ENCODE measurements at regions not wholly inside any gene's neighbourhood (a gene's known extent, or its start where the extent isn't known, plus 50 kb on each side); places are given as distances from the start of the nearest gene placed in this dataset.

GRCh38 chr16:85483424-85483823 lies 129.7 kb upstream of the GSE1 start:
- Mint-ChIP-seq H3K27ac (no peak overlapping the region), H3K4me1 (peaks cover 3% of the 10 kb centered on the region), H3K36me3 (ENCODE audit: low read depth) (no peaks in the 10 kb centered on the region), H3K27me3 (ENCODE audit: insufficient read depth) (no peaks in the 10 kb centered on the region), H3K4me3 (no peak overlapping the region), H3K9me3 (no peaks in the 10 kb centered on the region)
- Histone ChIP-seq H3K4me1 (ENCODE audit: control insufficient read depth, insufficient read depth, low read length) (no peaks in the 10 kb centered on the region), H3K27me3 (ENCODE audit: control insufficient read depth, insufficient read depth, low read length, poor library complexity, severe bottlenecking) (no peaks in the 10 kb centered on the region), H3K9me3 (ENCODE audit: control insufficient read depth, low read length) (no peaks in the 10 kb centered on the region), H3K4me3 (ENCODE audit: low read length) (no peak overlapping the region), H3K36me3 (ENCODE audit: control insufficient read depth, insufficient read depth, low read length) (no peaks in the 10 kb centered on the region), H3K27ac (ENCODE audit: low read depth, low read length) (no peak overlapping the region), H3K9ac (ENCODE audit: extremely low read depth, low read length, poor library complexity, severe bottlenecking) (no peak overlapping the region)
- no peak for DNase-seq
- no peak for TF ChIP-seq CTCF (conservative IDR thresholded peaks at IDR 0.05)
- WGBS, 2 experiments (ENCODE audit: insufficient coverage in 1 of 2, insufficient read length in 1 of 2) = 85 to 90% methylated on average over 13 to 19 of the region's 19 CpGs

DNA sequence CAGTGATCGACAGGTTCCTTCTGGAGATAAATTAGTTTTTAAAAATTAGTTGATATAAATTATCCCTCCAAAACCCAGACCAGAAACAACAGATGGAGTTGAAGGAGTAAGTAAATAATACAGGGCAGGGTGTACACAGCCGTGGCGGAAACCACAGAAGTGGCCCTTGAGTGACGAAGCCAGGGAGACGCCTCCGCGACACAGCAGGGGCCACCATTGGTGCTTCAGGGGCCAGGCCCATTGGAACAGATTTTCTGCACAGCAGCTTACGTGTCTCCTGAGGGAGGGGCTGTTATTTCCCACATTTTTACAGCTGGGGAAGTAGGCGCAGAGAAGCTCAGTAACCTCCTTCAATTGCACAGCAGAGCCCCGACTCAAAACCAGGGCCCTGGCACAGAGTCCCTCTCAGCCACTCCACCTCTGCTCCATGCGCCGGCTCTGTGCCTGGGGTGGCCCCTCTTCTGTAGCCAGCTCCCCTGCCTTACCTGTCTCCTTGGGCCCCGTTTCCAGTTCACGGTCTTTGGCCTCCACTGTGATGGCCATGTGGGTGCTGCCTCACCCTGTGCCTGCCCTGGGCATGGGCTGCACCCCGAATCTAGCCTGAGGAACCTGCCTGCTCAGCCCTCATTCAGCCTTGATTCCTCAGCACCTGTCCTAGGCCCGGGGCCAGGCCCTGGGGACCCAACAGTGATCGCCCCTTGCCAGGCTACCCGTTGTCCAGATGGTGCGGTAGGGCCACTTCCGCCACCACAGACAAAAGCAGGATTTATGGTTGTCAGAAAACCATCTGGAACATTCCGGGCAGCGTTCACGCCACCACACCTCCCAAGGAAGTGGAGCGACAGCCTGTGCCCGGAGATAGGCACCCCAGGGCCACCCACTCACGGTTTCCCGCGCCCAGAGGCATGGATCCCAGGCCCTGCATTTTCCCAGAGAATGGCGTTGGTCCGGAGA lies 128.5 kb upstream of the GSE1 start:
- Histone ChIP-seq H3K9me3 (ENCODE audit: control insufficient read depth, low read length) (no peaks in the 10 kb centered on the region), H3K36me3 (ENCODE audit: control insufficient read depth, insufficient read depth, low read length) (no peaks in the 10 kb centered on the region), H3K27me3 (ENCODE audit: control insufficient read depth, insufficient read depth, low read length, poor library complexity, severe bottlenecking) (no peaks in the 10 kb centered on the region), H3K4me1 (ENCODE audit: control insufficient read depth, insufficient read depth, low read length) (no peaks in the 10 kb centered on the region), H3K9ac (ENCODE audit: extremely low read depth, low read length, poor library complexity, severe bottlenecking) (no peak overlapping the region), H3K27ac (ENCODE audit: low read depth, low read length) (no peak overlapping the region), H3K4me3 (ENCODE audit: low read length) (no peak overlapping the region)
- no peak for TF ChIP-seq CTCF (conservative IDR thresholded peaks at IDR 0.05)
- Mint-ChIP-seq H3K36me3 (ENCODE audit: low read depth) (no peaks in the 10 kb centered on the region), H3K27ac (no peak overlapping the region), H3K9me3 (no peaks in the 10 kb centered on the region), H3K4me3 (no peak overlapping the region), H3K27me3 (ENCODE audit: insufficient read depth) (no peaks in the 10 kb centered on the region), H3K4me1 (peaks cover 3% of the 10 kb centered on the region)
- DNase-seq = no peak
- WGBS, 2 experiments (ENCODE audit: insufficient coverage in 1 of 2, insufficient read length in 1 of 2) = 95 to 96% methylated on average over 27 to 29 of the region's 30 CpGs

- peaks cover 3% of the 10 kb centered on the region for H3K4me1 Mint-ChIP-seq
- no peak for DNase-seq
- no peaks in the 10 kb centered on the region for H3K27me3 Mint-ChIP-seq (ENCODE audit: insufficient read depth)
- Histone ChIP-seq H3K36me3 (ENCODE audit: control insufficient read depth, insufficient read depth, low read length) (no peaks in the 10 kb centered on the region), H3K9me3 (ENCODE audit: control insufficient read depth, low read length) (no peaks in the 10 kb centered on the region), H3K27me3 (ENCODE audit: control insufficient read depth, insufficient read depth, low read length, poor library complexity, severe bottlenecking) (no peaks in the 10 kb centered on the region), H3K4me3 (ENCODE audit: low read length) (no peak overlapping the region), H3K4me1 (ENCODE audit: control insufficient read depth, insufficient read depth, low read length) (no peaks in the 10 kb centered on the region), H3K27ac (ENCODE audit: low read depth, low read length) (no peak overlapping the region), H3K9ac (ENCODE audit: extremely low read depth, low read length, poor library complexity, severe bottlenecking) (no peak overlapping the region)
- no peak for TF ChIP-seq CTCF (conservative IDR thresholded peaks at IDR 0.05)
- H3K27ac Mint-ChIP-seq = no peak overlapping the region
- WGBS, 2 experiments (ENCODE audit: insufficient coverage in 1 of 2, insufficient read length in 1 of 2) = 91 to 94% methylated on average over 21 to 28 of the region's 28 CpGs
- H3K36me3 Mint-ChIP-seq (ENCODE audit: low read depth) = no peaks in the 10 kb centered on the region
- H3K4me3 Mint-ChIP-seq = no peak overlapping the region
- H3K9me3 Mint-ChIP-seq = no peaks in the 10 kb centered on the region
Observed at GRCh38 chr16:85485379-85485778, 127.7 kb upstream of the GSE1 start.

All from endodermal cell (in vitro differentiated cells).